ENCODE measurements at regions not wholly inside any gene's neighbourhood (a gene's known extent, or its start where the extent isn't known, plus 50 kb on each side); places are given as distances from the start of the nearest gene placed in this dataset.

- Histone ChIP-seq H3K4me2 (ENCODE audit: low read depth, low read length, poor library complexity, severe bottlenecking) (no peak overlapping the region), H3K36me3 (ENCODE audit: insufficient read depth, low read length) (no peaks in the 10 kb centered on the region), H2AFZ (ENCODE audit: low read length) (peak overlapping the region; percentile 46; the same call in 1 of the 2 replicates), H3K9me2 (replicated peaks; ENCODE audit: insufficient read depth, low read length) (no peaks in the 10 kb centered on the region), H3K27me3 (ENCODE audit: low read length) (no peaks in the 10 kb centered on the region), H3K27ac (ENCODE audit: low read length) (no peak overlapping the region), H3K79me2 (ENCODE audit: low read length) (no peaks in the 10 kb centered on the region), H4K20me1 (ENCODE audit: insufficient read depth, low read depth, low read length) (no peaks in the 10 kb centered on the region), H3K9me3 (ENCODE audit: low read length) (no peaks in the 10 kb centered on the region), H3K9ac (ENCODE audit: low read length) (no peak overlapping the region), H3K4me1 (ENCODE audit: low read length) (peaks cover 18% of the 10 kb centered on the region), H3K4me3 (ENCODE audit: low read length) (no peak overlapping the region)
- no peak for DNase-seq
Measured at GRCh38 chr17:55644346-55644745, 78.3 kb downstream of the TMEM100 start.

- H2AFZ ChIP-seq (ENCODE audit: low read length): no peak overlapping the region
- no peak for DNase-seq
Measured at GRCh38 chr17:55642741-55643140, 79.9 kb downstream of the TMEM100 start.

DNA sequence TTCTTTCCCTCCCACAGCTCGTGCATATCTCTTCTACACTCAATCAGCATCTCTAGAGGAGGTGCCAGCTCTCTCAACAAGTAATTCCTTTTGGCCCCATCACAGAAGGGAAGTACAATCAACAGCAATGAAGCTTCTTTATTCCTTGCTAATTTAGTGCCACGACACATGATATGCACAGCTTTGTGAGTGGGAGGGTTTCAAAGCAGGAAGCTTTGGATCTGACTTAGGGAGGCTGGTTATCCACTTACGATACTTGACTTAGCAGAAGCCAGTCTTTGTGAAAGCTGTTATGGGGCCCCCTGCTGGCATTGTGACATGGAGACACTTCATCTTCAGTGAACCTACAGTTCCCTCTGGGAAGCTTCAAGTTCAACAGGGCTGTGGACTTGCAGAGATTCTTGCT, 81.0 kb downstream of the TMEM100 start:
- Histone ChIP-seq H3K9me2 (replicated peaks; ENCODE audit: insufficient read depth, low read length) (no peaks in the 10 kb centered on the region), H3K79me2 (ENCODE audit: low read length) (no peaks in the 10 kb centered on the region), H3K36me3 (ENCODE audit: insufficient read depth, low read length) (no peaks in the 10 kb centered on the region), H2AFZ (ENCODE audit: low read length) (peak overlapping the region; percentile 40; the same call in 1 of the 2 replicates), H3K4me2 (ENCODE audit: low read depth, low read length, poor library complexity, severe bottlenecking) (peak overlapping the region; percentile 18), H3K4me3 (ENCODE audit: low read length) (no peak overlapping the region), H3K9me3 (ENCODE audit: low read length) (no peaks in the 10 kb centered on the region), H3K27ac (ENCODE audit: low read length) (no peak overlapping the region), H3K27me3 (ENCODE audit: low read length) (no peaks in the 10 kb centered on the region), H3K4me1 (ENCODE audit: low read length) (peaks cover 13% of the 10 kb centered on the region), H3K9ac (ENCODE audit: low read length) (no peak overlapping the region), H4K20me1 (ENCODE audit: insufficient read depth, low read depth, low read length) (no peaks in the 10 kb centered on the region)
- DNase-seq: peak; percentile 87

More at GRCh38 chr17:55642741-55643140, 79.9 kb downstream of the TMEM100 start:
- H4K20me1 ChIP-seq (ENCODE audit: insufficient read depth, low read depth, low read length): no peaks in the 10 kb centered on the region
- H3K4me3 ChIP-seq (ENCODE audit: low read length): no peak overlapping the region
- H3K79me2 ChIP-seq (ENCODE audit: low read length): no peaks in the 10 kb centered on the region
- H3K9me3 ChIP-seq (ENCODE audit: low read length): no peaks in the 10 kb centered on the region
- no peak overlapping the region for H3K4me2 ChIP-seq (ENCODE audit: low read depth, low read length, poor library complexity, severe bottlenecking)
- H3K9me2 ChIP-seq (replicated peaks; ENCODE audit: insufficient read depth, low read length): no peaks in the 10 kb centered on the region
- H3K9ac ChIP-seq (ENCODE audit: low read length): no peak overlapping the region
- H3K27me3 ChIP-seq (ENCODE audit: low read length): no peaks in the 10 kb centered on the region
- H3K4me1 ChIP-seq (ENCODE audit: low read length): peaks cover 13% of the 10 kb centered on the region
- H3K27ac ChIP-seq (ENCODE audit: low read length): no peak overlapping the region
- H3K36me3 ChIP-seq (ENCODE audit: insufficient read depth, low read length): no peaks in the 10 kb centered on the region

GRCh38 chr17:55639096-55639495, 83.6 kb downstream of the TMEM100 start:
- H3K27ac ChIP-seq (ENCODE audit: low read length): no peak overlapping the region
- H3K9me2 ChIP-seq (replicated peaks; ENCODE audit: insufficient read depth, low read length): no peaks in the 10 kb centered on the region
- H3K4me3 ChIP-seq (ENCODE audit: low read length): no peak overlapping the region
- H3K79me2 ChIP-seq (ENCODE audit: low read length): no peaks in the 10 kb centered on the region
- no peak overlapping the region for H3K4me2 ChIP-seq (ENCODE audit: low read depth, low read length, poor library complexity, severe bottlenecking)
- no peaks in the 10 kb centered on the region for H4K20me1 ChIP-seq (ENCODE audit: insufficient read depth, low read depth, low read length)
- H3K4me1 ChIP-seq (ENCODE audit: low read length): peaks cover 10% of the 10 kb centered on the region
- H3K36me3 ChIP-seq (ENCODE audit: insufficient read depth, low read length): no peaks in the 10 kb centered on the region
- no peaks in the 10 kb centered on the region for H3K9me3 ChIP-seq (ENCODE audit: low read length)
- no peak overlapping the region for H3K9ac ChIP-seq (ENCODE audit: low read length)
- no peak overlapping the region for H2AFZ ChIP-seq (ENCODE audit: low read length)
- DNase-seq: no peak
- H3K27me3 ChIP-seq (ENCODE audit: low read length): no peaks in the 10 kb centered on the region

DNA sequence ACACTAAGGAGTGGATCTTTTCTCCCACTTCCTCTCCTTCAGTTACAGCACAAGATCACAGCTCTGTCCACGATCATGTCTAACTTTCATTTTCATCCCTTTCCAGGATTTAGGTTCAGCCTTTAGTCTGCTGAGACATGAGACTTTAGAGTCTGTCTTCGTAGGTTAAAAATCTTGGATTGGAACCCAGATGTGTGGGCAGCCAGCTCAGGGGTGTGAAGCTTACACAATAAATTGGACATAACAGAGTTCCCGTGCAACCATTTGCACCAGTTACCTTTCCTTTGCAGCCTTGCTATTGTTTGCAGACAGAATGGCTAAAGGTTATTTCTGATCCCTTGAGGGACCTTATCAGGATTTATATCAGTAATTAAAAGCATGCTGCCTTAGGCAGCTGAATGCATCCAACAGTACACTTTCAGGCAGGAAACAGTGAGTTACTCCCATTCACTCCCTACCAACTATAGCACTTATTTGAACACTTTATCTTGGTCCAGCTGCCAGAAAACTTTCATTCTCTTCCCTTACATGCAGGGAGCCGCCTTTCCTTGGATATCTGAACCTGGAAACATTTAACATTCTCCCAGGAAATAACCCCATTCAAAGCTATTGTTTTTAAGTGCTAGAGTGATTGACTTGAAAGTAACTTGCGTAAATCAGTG, 87.3 kb downstream of the TMEM100 start:
- Histone ChIP-seq H3K9me2 (replicated peaks; ENCODE audit: insufficient read depth, low read length) (no peaks in the 10 kb centered on the region), H3K27me3 (ENCODE audit: low read length) (no peaks in the 10 kb centered on the region), H3K27ac (ENCODE audit: low read length) (no peak overlapping the region), H3K79me2 (ENCODE audit: low read length) (no peaks in the 10 kb centered on the region), H4K20me1 (ENCODE audit: insufficient read depth, low read depth, low read length) (no peaks in the 10 kb centered on the region), H3K36me3 (ENCODE audit: insufficient read depth, low read length) (no peaks in the 10 kb centered on the region), H3K4me3 (ENCODE audit: low read length) (no peak overlapping the region), H3K9me3 (ENCODE audit: low read length) (no peaks in the 10 kb centered on the region), H3K9ac (ENCODE audit: low read length) (no peak overlapping the region), H2AFZ (ENCODE audit: low read length) (no peak overlapping the region), H3K4me1 (ENCODE audit: low read length) (peaks cover 22% of the 10 kb centered on the region), H3K4me2 (ENCODE audit: low read depth, low read length, poor library complexity, severe bottlenecking) (no peak overlapping the region)
- no peak for DNase-seq

DNA sequence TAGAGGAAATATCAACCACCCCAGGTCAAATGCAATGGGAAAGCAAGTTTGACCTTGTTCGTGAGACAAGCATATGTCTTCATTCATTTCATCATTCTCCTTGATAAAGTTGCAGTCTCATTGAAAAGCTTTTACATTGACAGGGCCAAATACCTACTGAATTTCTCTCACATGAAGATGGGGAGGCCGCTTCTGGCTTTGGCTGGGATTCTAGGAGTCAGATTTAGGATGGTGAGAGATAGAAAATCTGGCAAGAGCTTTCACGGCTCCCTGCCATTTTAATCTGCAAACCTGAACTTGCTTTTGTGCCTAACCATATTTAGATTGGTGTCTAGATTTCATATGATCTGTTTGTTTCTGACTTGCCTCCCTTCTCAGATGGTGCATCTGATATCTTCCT, 88.0 kb downstream of the TMEM100 start:
- no peak for DNase-seq
- H4K20me1 ChIP-seq (ENCODE audit: insufficient read depth, low read depth, low read length): no peaks in the 10 kb centered on the region
- no peaks in the 10 kb centered on the region for H3K9me3 ChIP-seq (ENCODE audit: low read length)
- H3K4me3 ChIP-seq (ENCODE audit: low read length): no peak overlapping the region
- no peak overlapping the region for H3K4me2 ChIP-seq (ENCODE audit: low read depth, low read length, poor library complexity, severe bottlenecking)
- H3K36me3 ChIP-seq (ENCODE audit: insufficient read depth, low read length): no peaks in the 10 kb centered on the region
- H3K9ac ChIP-seq (ENCODE audit: low read length): no peak overlapping the region
- H2AFZ ChIP-seq (ENCODE audit: low read length): no peak overlapping the region
- H3K4me1 ChIP-seq (ENCODE audit: low read length): peaks cover 18% of the 10 kb centered on the region
- no peaks in the 10 kb centered on the region for H3K9me2 ChIP-seq (replicated peaks; ENCODE audit: insufficient read depth, low read length)
- H3K27ac ChIP-seq (ENCODE audit: low read length): no peak overlapping the region
- H3K79me2 ChIP-seq (ENCODE audit: low read length): no peaks in the 10 kb centered on the region
- no peaks in the 10 kb centered on the region for H3K27me3 ChIP-seq (ENCODE audit: low read length)

- Histone ChIP-seq H3K9me3 (ENCODE audit: low read length) (no peaks in the 10 kb centered on the region), H2AFZ (ENCODE audit: low read length) (no peak overlapping the region), H3K4me1 (ENCODE audit: low read length) (peaks cover 18% of the 10 kb centered on the region), H3K36me3 (ENCODE audit: insufficient read depth, low read length) (no peaks in the 10 kb centered on the region), H3K4me2 (ENCODE audit: low read depth, low read length, poor library complexity, severe bottlenecking) (no peak overlapping the region), H3K27ac (ENCODE audit: low read length) (no peak overlapping the region), H3K27me3 (ENCODE audit: low read length) (no peaks in the 10 kb centered on the region), H3K79me2 (ENCODE audit: low read length) (no peaks in the 10 kb centered on the region), H3K9me2 (replicated peaks; ENCODE audit: insufficient read depth, low read length) (no peaks in the 10 kb centered on the region), H4K20me1 (ENCODE audit: insufficient read depth, low read depth, low read length) (no peaks in the 10 kb centered on the region), H3K9ac (ENCODE audit: low read length) (no peak overlapping the region), H3K4me3 (ENCODE audit: low read length) (no peak overlapping the region)
- no peak for DNase-seq
Measured at GRCh38 chr17:55632893-55633292, 89.8 kb downstream of the TMEM100 start.

GRCh38 chr17:55632236-55632635, 90.4 kb downstream of the TMEM100 start:
- no peaks in the 10 kb centered on the region for H3K79me2 ChIP-seq (ENCODE audit: low read length)
- DNase-seq: no peak
- no peak overlapping the region for H3K9ac ChIP-seq (ENCODE audit: low read length)
- H3K9me2 ChIP-seq (replicated peaks; ENCODE audit: insufficient read depth, low read length): no peaks in the 10 kb centered on the region
- no peak overlapping the region for H2AFZ ChIP-seq (ENCODE audit: low read length)
- no peaks in the 10 kb centered on the region for H3K9me3 ChIP-seq (ENCODE audit: low read length)
- H3K27me3 ChIP-seq (ENCODE audit: low read length): no peaks in the 10 kb centered on the region
- no peaks in the 10 kb centered on the region for H3K36me3 ChIP-seq (ENCODE audit: insufficient read depth, low read length)
- peaks cover 18% of the 10 kb centered on the region for H3K4me1 ChIP-seq (ENCODE audit: low read length)
- no peak overlapping the region for H3K27ac ChIP-seq (ENCODE audit: low read length)
- H3K4me2 ChIP-seq (ENCODE audit: low read depth, low read length, poor library complexity, severe bottlenecking): no peak overlapping the region
- H3K4me3 ChIP-seq (ENCODE audit: low read length): no peak overlapping the region
- no peaks in the 10 kb centered on the region for H4K20me1 ChIP-seq (ENCODE audit: insufficient read depth, low read depth, low read length)

Measured in Karpas-422 (cell line).